ENCODE measurements at regions not wholly inside any gene's neighbourhood (a gene's known extent, or its start where the extent isn't known, plus 50 kb on each side); places are given as distances from the start of the nearest gene placed in this dataset.

DNA sequence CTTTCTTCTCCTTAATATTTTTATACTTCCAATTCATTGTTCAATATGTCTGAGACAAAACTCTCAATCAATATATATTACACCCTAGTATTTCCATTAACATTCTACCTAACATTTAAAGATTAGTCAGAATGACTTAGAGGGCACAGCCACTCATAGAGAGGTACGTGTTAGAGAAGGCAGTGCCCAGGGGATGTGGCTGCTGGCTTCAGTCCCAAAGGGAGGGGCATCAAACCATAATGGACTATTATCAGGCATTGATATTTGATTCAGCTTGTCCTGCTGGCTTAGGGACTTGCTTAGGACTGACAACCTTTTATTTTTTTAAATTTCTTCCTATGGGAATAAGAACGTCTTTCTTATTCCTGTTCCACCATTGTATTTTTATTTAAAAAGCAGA, 1392.0 kb upstream of the ATXN8OS start:
- H3K27me3 ChIP-seq (ENCODE audit: insufficient read depth, poor library complexity, severe bottlenecking): no peaks in the 10 kb centered on the region
- TF ChIP-seq GABPA (IDR thresholded peaks at IDR 0.05; ENCODE audit: low read depth) (no peak), POLR2AphosphoS5 (IDR thresholded peaks at IDR 0.05; ENCODE audit: low read depth) (no peak), SPI1 (IDR thresholded peaks at IDR 0.05; ENCODE audit: borderline replicate concordance, low read depth) (no peak)
- TF ChIP-seq, protein P1, sequence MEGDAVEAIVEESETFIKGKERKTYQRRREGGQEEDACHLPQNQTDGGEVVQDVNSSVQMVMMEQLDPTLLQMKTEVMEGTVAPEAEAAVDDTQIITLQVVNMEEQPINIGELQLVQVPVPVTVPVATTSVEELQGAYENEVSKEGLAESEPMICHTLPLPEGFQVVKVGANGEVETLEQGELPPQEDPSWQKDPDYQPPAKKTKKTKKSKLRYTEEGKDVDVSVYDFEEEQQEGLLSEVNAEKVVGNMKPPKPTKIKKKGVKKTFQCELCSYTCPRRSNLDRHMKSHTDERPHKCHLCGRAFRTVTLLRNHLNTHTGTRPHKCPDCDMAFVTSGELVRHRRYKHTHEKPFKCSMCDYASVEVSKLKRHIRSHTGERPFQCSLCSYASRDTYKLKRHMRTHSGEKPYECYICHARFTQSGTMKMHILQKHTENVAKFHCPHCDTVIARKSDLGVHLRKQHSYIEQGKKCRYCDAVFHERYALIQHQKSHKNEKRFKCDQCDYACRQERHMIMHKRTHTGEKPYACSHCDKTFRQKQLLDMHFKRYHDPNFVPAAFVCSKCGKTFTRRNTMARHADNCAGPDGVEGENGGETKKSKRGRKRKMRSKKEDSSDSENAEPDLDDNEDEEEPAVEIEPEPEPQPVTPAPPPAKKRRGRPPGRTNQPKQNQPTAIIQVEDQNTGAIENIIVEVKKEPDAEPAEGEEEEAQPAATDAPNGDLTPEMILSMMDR (IDR thresholded peaks at IDR 0.05; ENCODE audit: insufficient read depth, low read length): no peak
- TF ChIP-seq, protein P2, sequence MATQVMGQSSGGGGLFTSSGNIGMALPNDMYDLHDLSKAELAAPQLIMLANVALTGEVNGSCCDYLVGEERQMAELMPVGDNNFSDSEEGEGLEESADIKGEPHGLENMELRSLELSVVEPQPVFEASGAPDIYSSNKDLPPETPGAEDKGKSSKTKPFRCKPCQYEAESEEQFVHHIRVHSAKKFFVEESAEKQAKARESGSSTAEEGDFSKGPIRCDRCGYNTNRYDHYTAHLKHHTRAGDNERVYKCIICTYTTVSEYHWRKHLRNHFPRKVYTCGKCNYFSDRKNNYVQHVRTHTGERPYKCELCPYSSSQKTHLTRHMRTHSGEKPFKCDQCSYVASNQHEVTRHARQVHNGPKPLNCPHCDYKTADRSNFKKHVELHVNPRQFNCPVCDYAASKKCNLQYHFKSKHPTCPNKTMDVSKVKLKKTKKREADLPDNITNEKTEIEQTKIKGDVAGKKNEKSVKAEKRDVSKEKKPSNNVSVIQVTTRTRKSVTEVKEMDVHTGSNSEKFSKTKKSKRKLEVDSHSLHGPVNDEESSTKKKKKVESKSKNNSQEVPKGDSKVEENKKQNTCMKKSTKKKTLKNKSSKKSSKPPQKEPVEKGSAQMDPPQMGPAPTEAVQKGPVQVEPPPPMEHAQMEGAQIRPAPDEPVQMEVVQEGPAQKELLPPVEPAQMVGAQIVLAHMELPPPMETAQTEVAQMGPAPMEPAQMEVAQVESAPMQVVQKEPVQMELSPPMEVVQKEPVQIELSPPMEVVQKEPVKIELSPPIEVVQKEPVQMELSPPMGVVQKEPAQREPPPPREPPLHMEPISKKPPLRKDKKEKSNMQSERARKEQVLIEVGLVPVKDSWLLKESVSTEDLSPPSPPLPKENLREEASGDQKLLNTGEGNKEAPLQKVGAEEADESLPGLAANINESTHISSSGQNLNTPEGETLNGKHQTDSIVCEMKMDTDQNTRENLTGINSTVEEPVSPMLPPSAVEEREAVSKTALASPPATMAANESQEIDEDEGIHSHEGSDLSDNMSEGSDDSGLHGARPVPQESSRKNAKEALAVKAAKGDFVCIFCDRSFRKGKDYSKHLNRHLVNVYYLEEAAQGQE (IDR thresholded peaks at IDR 0.05; ENCODE audit: insufficient replicate concordance, low read depth): no peak
- H3K27ac ChIP-seq (replicated peaks): no peak overlapping the region
- no peak for DNase-seq (ENCODE audit: low read depth in 1 of 2, low spot score in 1 of 2)
- H3K4me3 ChIP-seq (replicated peaks; ENCODE audit: insufficient read depth, low read length): no peak overlapping the region

DNA sequence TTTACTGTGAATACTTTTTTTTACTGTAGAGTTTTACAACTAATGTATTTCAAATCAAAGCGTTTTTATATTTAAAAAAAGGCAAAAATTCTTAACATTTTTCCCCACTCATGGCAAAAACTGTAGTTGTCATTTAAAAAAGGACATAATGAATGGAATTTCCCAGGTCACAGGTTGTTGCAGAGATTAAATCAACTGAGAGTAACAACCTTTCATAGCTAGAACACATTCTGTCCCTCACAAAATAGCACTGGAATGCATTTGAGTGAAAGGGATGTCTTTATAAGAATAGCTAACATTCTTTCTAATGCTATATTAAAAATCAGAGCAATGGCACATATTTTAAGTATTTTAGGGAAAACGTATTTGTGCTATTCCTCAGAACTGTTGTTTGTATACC, 1393.3 kb upstream of the ATXN8OS start:
- H3K27ac ChIP-seq (replicated peaks): no peak overlapping the region
- no peak overlapping the region for H3K4me3 ChIP-seq (replicated peaks; ENCODE audit: insufficient read depth, low read length)
- no peaks in the 10 kb centered on the region for H3K27me3 ChIP-seq (ENCODE audit: insufficient read depth, poor library complexity, severe bottlenecking)
- TF ChIP-seq, protein P1 (IDR thresholded peaks at IDR 0.05; ENCODE audit: insufficient read depth, low read length): no peak
- TF ChIP-seq POLR2AphosphoS5 (IDR thresholded peaks at IDR 0.05; ENCODE audit: low read depth): no peak
- TF ChIP-seq, protein P2 (IDR thresholded peaks at IDR 0.05; ENCODE audit: insufficient replicate concordance, low read depth): no peak
- DNase-seq (ENCODE audit: low read depth in 1 of 2, low spot score in 1 of 2): no peak

DNA sequence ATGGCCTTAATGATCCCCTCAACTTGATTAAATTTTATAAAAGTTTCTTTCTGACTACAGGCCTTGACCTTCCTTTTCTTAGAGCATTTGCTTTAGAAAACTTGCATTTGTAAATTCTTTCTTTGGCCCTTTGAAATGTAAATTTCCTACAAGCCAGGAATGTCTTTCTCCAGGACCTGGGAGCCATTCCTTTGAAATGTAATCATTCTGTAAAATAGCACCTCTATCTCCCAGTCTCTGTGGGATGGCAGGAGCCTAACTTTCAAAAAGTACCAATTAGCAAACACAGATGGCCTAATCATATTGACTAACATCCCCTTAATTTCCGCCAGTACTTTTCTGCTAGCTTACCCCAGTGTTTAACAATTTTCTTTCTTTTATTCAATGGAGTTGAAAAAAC, 1394.2 kb upstream of the ATXN8OS start:
- Histone ChIP-seq H3K27me3 (ENCODE audit: insufficient read depth, poor library complexity, severe bottlenecking) (no peaks in the 10 kb centered on the region), H3K4me3 (replicated peaks; ENCODE audit: insufficient read depth, low read length) (no peak overlapping the region), H3K27ac (replicated peaks) (no peak overlapping the region)
- TF ChIP-seq POLR2AphosphoS5 (IDR thresholded peaks at IDR 0.05; ENCODE audit: low read depth): no peak
- no peak for TF ChIP-seq SPI1 (IDR thresholded peaks at IDR 0.05; ENCODE audit: borderline replicate concordance, low read depth)
- TF ChIP-seq, protein P1 (IDR thresholded peaks at IDR 0.05; ENCODE audit: insufficient read depth, low read length): no peak
- TF ChIP-seq, protein P2 (IDR thresholded peaks at IDR 0.05; ENCODE audit: insufficient replicate concordance, low read depth): no peak
- no peak for TF ChIP-seq GABPA (IDR thresholded peaks at IDR 0.05; ENCODE audit: low read depth)
- DNase-seq (ENCODE audit: low read depth in 1 of 2, low spot score in 1 of 2): no peak

Measured in HL-60 (cell line).